Ectodermal cell (in vitro differentiated cells): ENCODE measurements at regions not wholly inside any gene's neighbourhood (a gene's known extent, or its start where the extent isn't known, plus 50 kb on each side); places are given as distances from the start of the nearest gene placed in this dataset.

Experiments
- H3K27ac ChIP-seq: 2 replicates; pipeline ENCODE4 v1.7.0; 2013; ENCODE audit warnings: mild to moderate bottlenecking, low read depth, low read length; ENCODE audit not compliant: insufficient read depth, poor library complexity, severe bottlenecking
- H3K27me3 ChIP-seq: 2 replicates; pipeline ENCODE4 v1.7.0; 2013; ENCODE audit warnings: mild to moderate bottlenecking, low read length; ENCODE audit not compliant: insufficient read depth, control insufficient read depth, poor library complexity, severe bottlenecking
- H3K36me3 ChIP-seq: one replicate; pipeline ENCODE4 v1.7.0; 2013; ENCODE audit warnings: low read length; ENCODE audit not compliant: control insufficient read depth, insufficient read depth
- H3K4me1 ChIP-seq: one replicate; pipeline ENCODE4 v1.7.0; 2013; ENCODE audit warnings: low read length; ENCODE audit not compliant: control insufficient read depth, insufficient read depth
- H3K4me3 ChIP-seq: 2 replicates; pipeline ENCODE4 v1.7.0; 2013; ENCODE audit warnings: low read depth, low read length, control low read depth; ENCODE audit not compliant: insufficient read depth
- H3K9me3 ChIP-seq: 2 replicates; pipeline ENCODE4 v1.7.0; 2013; ENCODE audit warnings: mild to moderate bottlenecking, low read length, moderate library complexity; ENCODE audit not compliant: control insufficient read depth
- WGBS, 2 experiments: methylation state at CpG; one replicate each; pipeline ENCODE4 v1.1.7; 2013; ENCODE audit warnings: missing lambda C conversion rate in 2 of 2; 5-methylcytosine and 5-hydroxymethylcytosine counted together

DNA sequence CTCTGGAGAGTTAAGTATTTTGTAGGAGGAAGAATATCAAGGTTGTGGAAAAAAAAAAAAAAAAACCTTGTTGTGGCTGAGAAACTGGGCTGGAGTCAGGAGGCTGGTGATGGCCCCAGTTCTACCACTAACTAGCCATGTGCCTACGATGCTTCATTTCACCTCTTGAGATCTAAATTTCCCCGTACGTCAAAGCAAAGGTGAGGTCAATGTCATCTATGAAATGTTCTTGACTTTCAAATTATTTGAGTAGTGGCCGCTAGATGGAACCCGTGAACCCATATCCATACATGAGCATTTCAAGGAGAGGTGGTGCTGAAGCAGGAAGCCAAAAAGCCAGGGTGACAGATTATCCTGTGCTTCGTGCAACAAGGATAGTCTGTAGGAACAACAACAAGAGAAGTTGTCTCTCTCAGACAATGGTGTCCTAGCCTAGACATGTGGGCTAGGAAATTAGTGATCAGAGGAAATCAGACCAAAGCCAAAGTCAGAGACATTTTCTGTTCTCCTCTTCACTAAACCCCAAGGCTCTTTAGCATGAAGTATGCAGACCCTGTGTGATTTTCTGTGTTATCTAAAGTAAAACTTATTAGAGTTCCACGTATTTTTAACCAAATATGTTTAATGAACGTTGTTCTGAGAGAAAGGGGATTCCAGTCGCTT, 95.5 kb upstream of the ETV6 start:
- no peaks in the 10 kb centered on the region for H3K4me1 ChIP-seq
- 45 to 49% methylated on average over 9 of the region's 9 CpGs for WGBS, 2 experiments
- H3K27ac ChIP-seq: no peak overlapping the region
- no peaks in the 10 kb centered on the region for H3K9me3 ChIP-seq
- H3K4me3 ChIP-seq: no peak overlapping the region
- no peaks in the 10 kb centered on the region for H3K36me3 ChIP-seq
- H3K27me3 ChIP-seq: no peaks in the 10 kb centered on the region

DNA sequence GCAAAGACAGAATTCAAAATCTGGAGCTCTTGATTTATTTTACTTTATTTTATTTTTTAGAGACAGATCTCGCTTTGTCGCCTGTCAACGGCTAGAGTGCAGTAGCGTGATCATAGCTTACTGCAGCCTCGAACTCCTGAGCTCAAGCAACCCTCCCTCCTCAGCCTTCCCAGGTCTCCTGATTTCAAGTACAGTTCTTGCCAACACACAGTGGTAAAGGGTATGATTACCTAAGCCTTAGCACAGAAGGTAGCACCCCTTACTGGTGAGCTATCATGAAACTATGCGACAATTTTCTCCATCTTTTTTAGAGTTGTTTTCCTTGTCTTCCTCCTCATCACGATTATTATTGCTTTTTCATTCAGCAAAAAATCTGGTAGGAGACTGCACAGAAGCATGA, 94.3 kb upstream of the ETV6 start:
- Histone ChIP-seq H3K4me1 (no peaks in the 10 kb centered on the region), H3K36me3 (no peaks in the 10 kb centered on the region), H3K27me3 (no peaks in the 10 kb centered on the region), H3K4me3 (no peak overlapping the region), H3K9me3 (no peaks in the 10 kb centered on the region), H3K27ac (no peak overlapping the region)
- WGBS, 2 experiments: 92 to 93% methylated on average over 7 of the region's 7 CpGs

DNA sequence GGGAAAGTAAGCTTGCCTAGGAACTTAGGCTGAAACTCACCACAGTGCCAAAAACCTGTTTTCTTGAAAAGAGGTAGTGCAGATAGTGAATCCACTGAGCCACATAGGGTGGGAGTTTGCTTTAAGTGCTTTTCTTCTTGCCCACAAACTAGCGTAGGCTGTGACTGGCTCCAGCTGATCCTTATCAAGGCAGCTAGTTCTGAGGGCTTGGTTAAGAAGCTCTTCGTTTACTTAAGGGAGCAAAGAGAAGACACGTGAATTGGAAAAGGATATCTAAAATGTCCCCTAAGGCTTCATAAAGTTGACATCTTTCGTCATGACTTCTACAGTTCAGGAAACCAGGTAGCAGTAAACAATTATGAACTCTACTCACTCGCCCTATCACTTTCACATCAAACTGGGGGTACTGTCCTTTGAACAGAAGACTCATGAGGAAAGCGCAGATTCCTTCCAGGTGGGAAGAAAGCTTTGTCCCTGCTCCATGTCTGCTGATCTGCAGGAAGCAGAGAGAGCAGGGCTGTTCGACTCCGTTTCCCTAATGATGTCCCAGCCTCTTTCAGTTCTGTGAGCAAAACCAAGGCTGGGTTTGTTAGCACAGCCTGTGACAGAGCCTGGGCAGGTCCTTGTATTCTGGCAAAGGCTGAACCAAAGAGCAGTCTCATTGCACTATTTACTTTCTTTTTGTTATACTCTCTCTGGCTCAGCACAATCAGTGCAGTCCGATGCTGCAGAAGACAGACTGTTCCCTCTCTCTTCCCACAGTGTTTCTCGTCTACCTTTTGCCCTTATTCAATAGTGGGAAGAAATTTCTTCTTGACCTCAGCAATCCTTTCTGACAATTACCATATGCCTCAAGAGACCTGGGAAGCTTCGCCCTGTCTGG, 93.5 kb upstream of the ETV6 start:
- no peak overlapping the region for H3K27ac ChIP-seq
- no peaks in the 10 kb centered on the region for H3K27me3 ChIP-seq
- H3K4me1 ChIP-seq: no peaks in the 10 kb centered on the region
- H3K9me3 ChIP-seq: no peaks in the 10 kb centered on the region
- WGBS, 2 experiments: 84 to 85% methylated on average over 10 to 11 of the region's 11 CpGs
- no peaks in the 10 kb centered on the region for H3K36me3 ChIP-seq
- no peak overlapping the region for H3K4me3 ChIP-seq

DNA sequence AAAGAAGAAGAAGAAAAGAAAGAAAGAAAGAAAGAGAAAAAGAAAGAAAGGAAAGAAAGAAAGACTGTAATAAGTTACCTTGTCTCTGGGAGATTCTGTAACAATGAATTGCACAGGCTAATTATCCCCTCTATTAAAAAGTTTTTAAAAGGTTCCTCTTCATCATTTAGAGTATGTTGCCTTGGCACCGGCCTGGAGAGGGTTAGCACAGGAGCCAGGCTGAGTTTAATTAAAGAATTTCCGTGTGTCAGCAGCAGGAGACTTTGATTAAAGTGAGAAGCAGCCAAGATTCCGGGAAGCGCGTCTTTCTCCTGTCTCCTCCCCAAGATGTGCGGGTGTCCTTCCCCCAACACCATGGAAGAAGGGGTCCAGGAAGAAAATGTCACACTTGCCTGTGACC, 92.8 kb upstream of the ETV6 start:
- no peaks in the 10 kb centered on the region for H3K36me3 ChIP-seq
- H3K4me1 ChIP-seq: no peaks in the 10 kb centered on the region
- no peaks in the 10 kb centered on the region for H3K27me3 ChIP-seq
- H3K4me3 ChIP-seq: no peak overlapping the region
- no peak overlapping the region for H3K27ac ChIP-seq
- WGBS, 2 experiments: 84 to 86% methylated on average over 6 of the region's 6 CpGs
- H3K9me3 ChIP-seq: no peaks in the 10 kb centered on the region

DNA sequence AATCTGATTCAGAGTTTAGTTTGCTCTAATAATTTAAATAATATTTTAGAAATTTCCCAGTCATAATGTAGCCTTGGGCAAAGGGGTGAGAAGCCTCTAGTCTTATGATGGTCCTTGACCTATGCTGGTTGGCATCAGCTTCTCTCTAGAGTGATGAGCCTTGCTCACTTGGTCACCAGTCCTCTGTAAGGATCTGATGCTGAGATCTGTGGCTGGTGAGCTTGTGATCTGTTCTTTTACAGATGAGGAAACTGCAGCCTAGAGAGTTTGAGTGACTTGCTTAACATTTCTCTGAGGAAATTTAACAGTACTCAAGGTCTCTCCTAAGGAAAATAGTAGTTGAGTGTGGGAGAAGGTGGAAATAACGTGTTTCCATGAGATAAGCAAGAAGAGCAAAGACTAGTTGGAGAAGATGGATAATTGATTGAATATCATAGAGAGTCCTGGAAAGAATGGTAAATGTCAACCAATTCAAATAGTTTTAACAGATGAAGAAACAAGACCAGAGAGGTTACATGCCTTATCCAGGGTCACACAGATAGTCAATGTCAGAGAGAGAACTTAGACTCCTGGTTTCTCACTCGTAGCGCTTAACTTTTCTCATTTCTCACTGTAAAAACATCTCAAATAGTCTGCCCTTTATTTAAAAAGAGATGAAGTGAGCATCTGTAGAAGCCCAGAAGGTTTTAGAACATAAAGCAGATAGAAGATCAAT, 89.7 kb upstream of the ETV6 start:
- H3K27ac ChIP-seq: no peak overlapping the region
- H3K4me1 ChIP-seq: no peaks in the 10 kb centered on the region
- H3K4me3 ChIP-seq: no peak overlapping the region
- no peaks in the 10 kb centered on the region for H3K9me3 ChIP-seq
- no peaks in the 10 kb centered on the region for H3K36me3 ChIP-seq
- 94 to 100% methylated on average over 3 of the region's 3 CpGs for WGBS, 2 experiments
- H3K27me3 ChIP-seq: no peaks in the 10 kb centered on the region

DNA sequence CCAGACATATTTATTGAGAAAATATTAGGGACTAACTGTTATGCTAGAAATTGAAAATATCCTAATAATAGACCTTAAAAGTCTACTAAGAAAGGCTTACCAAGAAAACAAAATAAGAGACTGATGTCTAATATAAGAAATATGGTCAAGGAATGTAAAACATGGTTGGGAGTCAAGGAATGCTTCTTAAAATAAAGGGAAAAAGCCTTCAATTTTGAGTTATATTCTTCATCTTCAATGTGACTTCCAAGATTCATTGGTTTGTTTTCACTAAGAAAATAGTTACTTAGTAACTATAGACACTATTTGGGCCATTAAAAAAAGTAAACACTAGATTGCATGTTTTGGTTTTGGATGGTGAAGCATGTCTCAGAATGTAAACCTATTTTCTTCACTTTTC, 88.1 kb upstream of the ETV6 start:
- no peaks in the 10 kb centered on the region for H3K9me3 ChIP-seq
- no peaks in the 10 kb centered on the region for H3K27me3 ChIP-seq
- H3K27ac ChIP-seq: no peak overlapping the region
- H3K36me3 ChIP-seq: no peaks in the 10 kb centered on the region
- no peaks in the 10 kb centered on the region for H3K4me1 ChIP-seq
- no peak overlapping the region for H3K4me3 ChIP-seq

DNA sequence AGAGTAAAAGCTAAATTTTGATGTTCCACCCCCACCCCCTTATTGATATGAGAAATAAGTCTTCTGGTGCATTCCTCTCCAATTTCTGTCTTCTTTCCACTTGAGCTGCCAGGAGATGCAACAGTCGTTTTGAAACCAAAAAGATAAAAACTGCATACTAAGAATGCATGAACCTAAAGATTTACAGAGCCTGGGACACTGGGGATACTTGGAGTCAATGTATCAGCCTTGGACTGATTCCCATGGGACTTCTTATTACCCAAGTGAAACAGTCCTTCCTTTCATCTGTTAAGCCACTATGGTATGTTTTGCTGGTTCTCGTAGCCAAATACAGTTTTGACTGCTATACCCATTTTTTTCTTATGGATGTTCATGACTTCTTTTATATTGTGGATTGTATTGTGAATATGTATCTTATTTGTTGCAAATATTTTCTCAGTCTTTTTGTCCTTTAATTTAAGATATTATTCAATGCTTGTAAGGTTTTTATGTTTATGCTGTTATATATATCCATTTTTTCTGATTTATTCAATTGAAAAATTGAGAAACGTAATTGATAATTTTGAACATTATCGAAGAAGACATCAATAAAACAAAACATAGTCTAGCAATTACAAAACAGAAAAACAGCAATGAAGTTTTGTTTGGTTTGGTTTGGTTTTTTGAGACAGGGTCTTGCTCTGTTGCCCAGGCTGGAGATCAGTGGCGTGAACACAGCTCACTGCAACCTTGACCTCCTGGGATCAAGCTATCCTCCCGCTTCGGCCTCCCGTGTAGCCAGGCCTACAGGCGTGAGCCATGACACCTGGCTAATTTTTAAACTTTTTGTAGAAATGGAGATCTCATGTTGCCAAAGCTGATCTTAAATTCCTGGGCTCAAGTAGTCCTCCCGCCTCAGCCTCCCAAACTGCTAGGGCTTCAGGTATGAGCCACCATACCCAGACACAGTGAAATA, 85.4 kb upstream of the ETV6 start:
- H3K4me3 ChIP-seq: no peak overlapping the region
- no peaks in the 10 kb centered on the region for H3K4me1 ChIP-seq
- 92 to 94% methylated on average over 8 to 9 of the region's 10 CpGs for WGBS, 2 experiments
- no peak overlapping the region for H3K27ac ChIP-seq
- H3K36me3 ChIP-seq: no peaks in the 10 kb centered on the region
- no peaks in the 10 kb centered on the region for H3K27me3 ChIP-seq
- no peaks in the 10 kb centered on the region for H3K9me3 ChIP-seq

DNA sequence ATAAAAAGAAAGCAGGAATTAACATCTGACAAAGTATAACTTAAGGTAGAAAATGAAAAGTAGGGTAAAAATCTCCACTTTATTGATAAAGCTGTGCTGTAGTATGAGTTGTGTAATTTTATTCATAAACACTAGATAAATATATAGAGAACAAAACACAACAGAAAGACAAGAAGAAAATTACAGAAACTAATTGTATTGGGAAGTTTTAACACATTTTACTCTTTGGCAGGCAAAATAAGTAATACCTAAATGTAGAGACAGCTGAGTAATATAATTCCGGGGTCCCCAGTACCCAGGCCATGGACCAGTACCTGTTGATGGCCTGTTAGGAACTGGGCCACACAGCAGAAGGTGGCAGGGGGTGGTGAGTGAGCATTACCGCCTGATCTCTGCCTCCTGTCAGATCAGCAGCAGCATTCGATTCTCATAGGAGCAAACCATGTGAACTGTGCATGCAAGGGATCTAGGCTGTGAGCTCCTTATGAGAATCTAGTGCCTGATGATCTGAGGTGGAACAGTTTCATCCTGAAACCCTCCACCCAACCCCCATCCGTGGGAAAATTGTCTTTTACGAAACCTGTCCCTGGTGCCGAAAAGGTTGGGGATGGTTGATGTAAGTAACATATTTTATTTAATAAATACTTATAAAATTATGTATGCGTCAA, 84.4 kb upstream of the ETV6 start:
- H3K9me3 ChIP-seq: no peaks in the 10 kb centered on the region
- no peaks in the 10 kb centered on the region for H3K4me1 ChIP-seq

DNA sequence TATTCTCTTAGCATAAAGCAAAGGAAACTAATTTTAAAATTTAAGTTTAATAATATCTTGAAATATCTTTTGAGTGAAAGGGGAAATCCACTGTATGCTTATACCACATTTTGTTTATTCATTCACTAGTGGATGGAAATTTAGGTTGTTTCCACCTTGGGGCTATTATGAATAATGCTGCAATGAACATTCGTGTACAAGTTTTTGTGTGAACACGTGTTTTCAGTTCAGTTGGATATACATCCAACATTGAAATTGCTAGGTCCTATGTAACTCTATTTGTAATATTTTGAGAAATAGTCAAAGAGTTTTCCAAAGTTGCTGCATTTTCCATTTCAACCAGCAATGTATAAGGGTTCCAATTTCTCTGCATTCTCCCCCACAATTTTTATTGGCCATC, 83.7 kb upstream of the ETV6 start:
- Histone ChIP-seq H3K9me3 (no peaks in the 10 kb centered on the region), H3K36me3 (no peaks in the 10 kb centered on the region), H3K27ac (no peak overlapping the region), H3K4me1 (no peaks in the 10 kb centered on the region), H3K27me3 (no peaks in the 10 kb centered on the region), H3K4me3 (no peak overlapping the region)
- 94 to 100% methylated on average over 2 of the region's 2 CpGs for WGBS, 2 experiments

More for the DNA sequence above, 84.4 kb upstream of the ETV6 start:
- 94% methylated on average over 3 to 4 of the region's 7 CpGs for WGBS, 2 experiments
- Histone ChIP-seq H3K4me3 (no peak overlapping the region), H3K36me3 (no peaks in the 10 kb centered on the region), H3K27ac (no peak overlapping the region), H3K27me3 (no peaks in the 10 kb centered on the region)
